ENCODE measurements at regions not wholly inside any gene's neighbourhood (a gene's known extent, or its start where the extent isn't known, plus 50 kb on each side); places are given as distances from the start of the nearest gene placed in this dataset.

GRCh38 chr3:117893001-117893400, 1141.6 kb downstream of the IGSF11 start:
- TF ChIP-seq EZH2 (IDR thresholded peaks at IDR 0.05; ENCODE audit: low read depth, low read length, severe bottlenecking) (no peak), SIN3A (conservative IDR thresholded peaks at IDR 0.05 in 1 of 2, IDR thresholded peaks at IDR 0.05 in 1 of 2; ENCODE audit: low read depth in 1 of 2, low read length in 2 of 2) (no peak), ASH2L (IDR thresholded peaks at IDR 0.05; ENCODE audit: low read length) (no peak), POLR2A (IDR thresholded peaks at IDR 0.05; ENCODE audit: control extremely low read depth in 1 of 2, low read depth in 2 of 2, low read length in 2 of 2) (no peak), SP1 (IDR thresholded peaks at IDR 0.05; ENCODE audit: low read depth, low read length) (no peak), SIRT6 (IDR thresholded peaks at IDR 0.05; ENCODE audit: low read length) (no peak), NANOG (IDR thresholded peaks at IDR 0.05; ENCODE audit: insufficient read depth, low read depth, low read length, poor library complexity, severe bottlenecking) (no peak), RFX5 (IDR thresholded peaks at IDR 0.05; ENCODE audit: borderline replicate concordance, low read depth, low read length) (no peak), CREB1 (IDR thresholded peaks at IDR 0.05) (no peak)
- TF ChIP-seq, protein P1, sequence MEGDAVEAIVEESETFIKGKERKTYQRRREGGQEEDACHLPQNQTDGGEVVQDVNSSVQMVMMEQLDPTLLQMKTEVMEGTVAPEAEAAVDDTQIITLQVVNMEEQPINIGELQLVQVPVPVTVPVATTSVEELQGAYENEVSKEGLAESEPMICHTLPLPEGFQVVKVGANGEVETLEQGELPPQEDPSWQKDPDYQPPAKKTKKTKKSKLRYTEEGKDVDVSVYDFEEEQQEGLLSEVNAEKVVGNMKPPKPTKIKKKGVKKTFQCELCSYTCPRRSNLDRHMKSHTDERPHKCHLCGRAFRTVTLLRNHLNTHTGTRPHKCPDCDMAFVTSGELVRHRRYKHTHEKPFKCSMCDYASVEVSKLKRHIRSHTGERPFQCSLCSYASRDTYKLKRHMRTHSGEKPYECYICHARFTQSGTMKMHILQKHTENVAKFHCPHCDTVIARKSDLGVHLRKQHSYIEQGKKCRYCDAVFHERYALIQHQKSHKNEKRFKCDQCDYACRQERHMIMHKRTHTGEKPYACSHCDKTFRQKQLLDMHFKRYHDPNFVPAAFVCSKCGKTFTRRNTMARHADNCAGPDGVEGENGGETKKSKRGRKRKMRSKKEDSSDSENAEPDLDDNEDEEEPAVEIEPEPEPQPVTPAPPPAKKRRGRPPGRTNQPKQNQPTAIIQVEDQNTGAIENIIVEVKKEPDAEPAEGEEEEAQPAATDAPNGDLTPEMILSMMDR (IDR thresholded peaks at IDR 0.05; ENCODE audit: control extremely low read depth in 1 of 3, insufficient read depth in 1 of 3, low read depth in 1 of 3, low read length in 3 of 3) = no peak
